GM12873 (cell line): ENCODE measurements at regions not wholly inside any gene's neighbourhood (a gene's known extent, or its start where the extent isn't known, plus 50 kb on each side); places are given as distances from the start of the nearest gene placed in this dataset.

Experiments
- TF ChIP-seq, protein P1 (sequence below): IDR thresholded peaks from 2 replicates; pipeline ENCODE4 v1.5.1; 2012; ENCODE audit warnings: low read depth, mild to moderate bottlenecking, moderate library complexity, low read length, control low read depth; ENCODE audit not compliant: insufficient read depth; ENCODE audit errors: missing control alignments

DNA sequence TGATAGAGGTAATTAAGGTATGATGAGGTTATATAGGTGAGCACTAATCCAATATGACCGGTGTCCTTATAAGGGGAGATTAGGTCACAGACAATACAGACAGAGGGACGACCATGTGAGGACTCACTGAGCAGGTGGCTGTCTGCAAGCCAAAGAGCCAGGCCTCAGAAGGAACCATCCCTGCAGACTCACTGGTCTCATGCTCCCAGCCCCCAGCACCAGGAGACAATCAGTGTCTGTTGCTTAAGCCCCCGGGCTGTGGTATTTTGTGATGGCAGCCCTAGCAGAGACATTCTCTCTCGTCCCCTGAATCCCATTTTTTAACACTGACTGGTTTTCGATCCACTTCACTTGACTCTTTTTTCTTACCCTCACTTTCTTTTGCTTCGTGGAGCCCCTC lies 51.9 kb upstream of the PABPC3 start:
- TF ChIP-seq, protein P1, sequence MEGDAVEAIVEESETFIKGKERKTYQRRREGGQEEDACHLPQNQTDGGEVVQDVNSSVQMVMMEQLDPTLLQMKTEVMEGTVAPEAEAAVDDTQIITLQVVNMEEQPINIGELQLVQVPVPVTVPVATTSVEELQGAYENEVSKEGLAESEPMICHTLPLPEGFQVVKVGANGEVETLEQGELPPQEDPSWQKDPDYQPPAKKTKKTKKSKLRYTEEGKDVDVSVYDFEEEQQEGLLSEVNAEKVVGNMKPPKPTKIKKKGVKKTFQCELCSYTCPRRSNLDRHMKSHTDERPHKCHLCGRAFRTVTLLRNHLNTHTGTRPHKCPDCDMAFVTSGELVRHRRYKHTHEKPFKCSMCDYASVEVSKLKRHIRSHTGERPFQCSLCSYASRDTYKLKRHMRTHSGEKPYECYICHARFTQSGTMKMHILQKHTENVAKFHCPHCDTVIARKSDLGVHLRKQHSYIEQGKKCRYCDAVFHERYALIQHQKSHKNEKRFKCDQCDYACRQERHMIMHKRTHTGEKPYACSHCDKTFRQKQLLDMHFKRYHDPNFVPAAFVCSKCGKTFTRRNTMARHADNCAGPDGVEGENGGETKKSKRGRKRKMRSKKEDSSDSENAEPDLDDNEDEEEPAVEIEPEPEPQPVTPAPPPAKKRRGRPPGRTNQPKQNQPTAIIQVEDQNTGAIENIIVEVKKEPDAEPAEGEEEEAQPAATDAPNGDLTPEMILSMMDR = no peak
